ENCODE measurements at regions not wholly inside any gene's neighbourhood (a gene's known extent, or its start where the extent isn't known, plus 50 kb on each side); places are given as distances from the start of the nearest gene placed in this dataset. TPM values are rescaled to one million over a fixed set of nuclear protein-coding genes. Genes with fewer than 3 reads are reported as not detected.

DNA sequence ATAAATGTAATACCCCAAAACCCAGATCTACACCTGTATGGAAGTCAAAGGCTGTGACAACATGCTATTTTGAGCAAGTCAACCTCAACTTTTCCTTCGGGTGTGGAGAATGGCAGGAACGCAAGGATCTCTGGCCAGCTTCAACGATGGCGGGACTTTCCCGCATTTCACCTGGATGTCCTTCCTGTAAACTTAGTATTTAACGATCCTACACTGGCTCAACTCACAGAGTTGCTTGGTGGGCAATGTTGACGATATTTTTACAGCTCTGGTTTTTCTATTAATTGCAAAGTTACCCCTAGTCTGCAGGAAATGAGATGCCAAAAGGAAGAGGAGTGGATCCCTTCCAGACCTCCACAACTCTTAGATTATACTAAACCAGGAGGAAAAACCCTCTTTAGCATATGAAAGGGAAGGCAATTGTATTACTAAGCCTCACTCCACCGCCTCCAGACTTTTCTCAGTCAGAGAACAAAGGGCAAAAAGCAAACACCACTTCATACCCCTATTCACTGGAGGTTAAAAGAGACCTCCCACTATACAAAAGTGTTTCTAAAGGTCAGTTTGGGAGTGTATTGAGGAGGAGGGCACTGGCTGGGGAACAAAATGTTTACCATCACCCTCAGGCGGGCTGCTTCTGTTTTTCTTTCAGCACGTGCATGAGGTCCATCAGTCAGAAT lies 56.5 kb upstream of the ACVR1 start:
- no peak for TF ChIP-seq CTCF (IDR thresholded peaks at IDR 0.05; ENCODE audit: insufficient read depth, low read length)
- no peak for DNase-seq (ENCODE audit: low read depth)
- H3K4me3 ChIP-seq (ENCODE audit: low read depth, low read length) = no peak overlapping the region

DNA sequence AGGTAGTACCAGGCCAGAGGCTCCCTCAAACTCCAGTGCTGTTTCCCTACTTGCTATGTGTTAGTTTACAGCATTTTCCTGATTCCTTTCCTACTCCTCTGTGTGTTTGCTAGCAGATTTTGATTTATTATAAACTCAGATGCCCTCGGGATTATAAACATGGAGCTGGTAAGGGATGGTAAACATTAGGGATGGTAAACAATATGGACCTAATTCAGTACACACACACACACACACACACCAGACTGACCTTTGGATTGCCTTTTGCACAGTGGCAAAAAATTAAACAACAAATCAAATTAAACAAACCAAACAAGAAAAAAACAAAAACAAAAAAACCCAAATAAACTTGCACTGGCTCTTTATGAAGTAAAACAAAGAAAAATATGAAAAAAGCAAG lies 55.4 kb upstream of the ACVR1 start:
- TF ChIP-seq CTCF (IDR thresholded peaks at IDR 0.05; ENCODE audit: insufficient read depth, low read length) = no peak
- no peak overlapping the region for H3K4me3 ChIP-seq (ENCODE audit: low read depth, low read length)
- no peak for DNase-seq (ENCODE audit: low read depth)

DNA sequence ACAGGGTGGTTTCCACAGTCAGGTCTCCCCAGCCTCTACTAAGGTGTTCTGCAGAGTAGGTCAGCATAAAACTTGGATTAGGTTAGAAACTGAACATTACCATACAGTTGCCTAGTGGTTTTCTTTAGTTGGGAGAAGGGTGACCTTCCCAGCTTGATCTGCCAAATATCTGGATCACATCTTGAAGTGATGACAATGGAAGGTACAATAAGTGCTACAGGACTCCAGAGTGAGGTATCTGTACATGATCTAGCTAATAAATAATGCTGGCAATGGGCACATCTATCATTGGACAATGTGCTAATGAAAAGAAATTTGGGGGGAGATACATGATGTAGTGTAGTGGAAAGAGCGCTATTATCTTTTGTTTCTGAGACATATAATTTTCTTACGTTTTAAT lies 54.6 kb upstream of the ACVR1 start:
- no peak for TF ChIP-seq CTCF (IDR thresholded peaks at IDR 0.05; ENCODE audit: insufficient read depth, low read length)
- DNase-seq (ENCODE audit: low read depth) = no peak
- H3K4me3 ChIP-seq (ENCODE audit: low read depth, low read length) = no peak overlapping the region

- TF ChIP-seq CTCF (IDR thresholded peaks at IDR 0.05; ENCODE audit: insufficient read depth, low read length) = no peak
- DNase-seq (ENCODE audit: low read depth) = no peak
- no peak overlapping the region for H3K4me3 ChIP-seq (ENCODE audit: low read depth, low read length)
These were observed 53.9 kb upstream of the ACVR1 start for GRCh38 chr2:157929871-157930667.

DNA sequence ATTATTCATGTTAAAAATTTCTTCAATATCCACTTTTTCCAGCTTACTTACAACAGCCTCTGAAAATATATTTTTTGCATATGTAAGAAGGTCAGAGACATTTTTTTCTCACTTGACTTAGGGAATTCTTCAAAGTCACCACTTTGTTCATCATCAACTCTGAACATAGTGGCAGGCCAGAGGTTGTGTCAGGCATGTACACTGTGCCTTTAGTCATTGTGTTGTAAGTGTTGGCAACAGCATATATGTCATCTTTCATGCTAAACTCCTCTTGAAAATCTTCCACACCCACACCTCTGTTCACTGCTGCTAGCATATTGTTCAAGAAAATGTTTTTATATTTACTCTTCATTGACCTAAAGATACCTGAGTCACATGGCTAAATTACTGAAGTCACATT lies 52.2 kb upstream of the ACVR1 start:
- DNase-seq (ENCODE audit: low read depth) = no peak
- no peak for TF ChIP-seq CTCF (IDR thresholded peaks at IDR 0.05; ENCODE audit: insufficient read depth, low read length)
- no peak overlapping the region for H3K4me3 ChIP-seq (ENCODE audit: low read depth, low read length)

- no peak overlapping the region for H3K4me3 ChIP-seq (ENCODE audit: low read depth, low read length)
- DNase-seq (ENCODE audit: low read depth) = no peak
- no peak for TF ChIP-seq CTCF (IDR thresholded peaks at IDR 0.05; ENCODE audit: insufficient read depth, low read length)
These were observed 51.0 kb upstream of the ACVR1 start for GRCh38 chr2:157927155-157927554.

Small RNA genes in the stretch of these regions (small RNA-seq; reads per million reads assigned to genes)
- not detected for gene RNU6-932P

Measured in fibroblast of the aortic adventitia (primary cell).